Liver (tissue), 3 donors: ENCODE measurements at regions not wholly inside any gene's neighbourhood (a gene's known extent, or its start where the extent isn't known, plus 50 kb on each side); places are given as distances from the start of the nearest gene placed in this dataset.

ENCODE experiments used
- CTCF ChIP-seq: fragments of 150-350 bp; IDR thresholded peaks from 2 replicates; pipeline ENCODE4 v1.5.1; 2017; ENCODE audit warnings: improper control_type of control experiment, low read depth, low read length; ENCODE audit not compliant: missing input control
- GABPA ChIP-seq, 2 donors: IDR thresholded peaks in 1 of 2; conservative IDR thresholded peaks in 1 of 2; 2 replicates each; pipeline ENCODE4 v1.6.1; 2016; ENCODE audit warnings: antibody characterized with exemption in 2 of 2, mild to moderate bottlenecking in 1 of 2, moderate library complexity in 1 of 2
- MAX ChIP-seq: IDR thresholded peaks from 2 replicates; pipeline ENCODE4 v1.6.1; 2016; ENCODE audit warnings: antibody characterized with exemption
- RAD21 ChIP-seq, 2 donors: IDR thresholded peaks; 2 replicates each; pipeline ENCODE4 v1.6.1; 2016; ENCODE audit warnings: antibody characterized with exemption in 2 of 2, mild to moderate bottlenecking in 2 of 2
- REST ChIP-seq: IDR thresholded peaks from 2 replicates; pipeline ENCODE4 v1.6.1; 2016; ENCODE audit warnings: antibody characterized with exemption, mild to moderate bottlenecking
- SP1 ChIP-seq: IDR thresholded peaks from 2 replicates; pipeline ENCODE4 v1.6.1; 2018; ENCODE audit warnings: antibody characterized with exemption, mild to moderate bottlenecking
- TAF1 ChIP-seq: conservative IDR thresholded peaks from 2 replicates; pipeline ENCODE4 v1.6.1; 2016; ENCODE audit warnings: antibody characterized with exemption, mild to moderate bottlenecking
- ZBTB33 ChIP-seq: IDR thresholded peaks from 2 replicates; pipeline ENCODE4 v1.6.1; 2016; ENCODE audit warnings: antibody characterized with exemption
- donor health status: healthy.
- donor health status: healthy.

- TF ChIP-seq RAD21 (IDR thresholded peaks at IDR 0.05) (no peak), CTCF (no peak), REST (no peak), MAX (no peak), ZBTB33 (no peak), GABPA (IDR thresholded peaks at IDR 0.05 in 1 of 2, conservative IDR thresholded peaks at IDR 0.05 in 1 of 2) (no peak), SP1 (no peak), TAF1 (no peak)
Observed at GRCh38 chr5:144103611-144104485, 66.6 kb downstream of the YIPF5 start.
